ENCODE measurements at regions not wholly inside any gene's neighbourhood (a gene's known extent, or its start where the extent isn't known, plus 50 kb on each side); places are given as distances from the start of the nearest gene placed in this dataset.

- Histone ChIP-seq H3K27me3 (replicated peaks; ENCODE audit: insufficient read depth) (no peaks in the 10 kb centered on the region), H3K27ac (no peak overlapping the region), H3K9me3 (no peaks in the 10 kb centered on the region), H3K4me3 (no peak overlapping the region), H3K4me1 (replicated peaks) (peaks cover 12% of the 10 kb centered on the region), H3K36me3 (no peaks in the 10 kb centered on the region)
- intact Hi-C loops (cut with DNase I), result no loop called here
- WGBS, result 85% methylated on average over 1 of the region's 1 CpG
- no peak for DNase-seq (ENCODE audit: low spot score)
- TF ChIP-seq POLR2A (IDR thresholded peaks at IDR 0.05) (no peak), CTCF (IDR thresholded peaks at IDR 0.05) (no peak), POLR2AphosphoS5 (IDR thresholded peaks at IDR 0.05) (no peak)
Observed at GRCh38 chr1:5686195-5686594, 306.0 kb downstream of the NPHP4 start.

GRCh38 chr1:5685446-5686040, 306.7 kb downstream of the NPHP4 start:
- DNase-seq (ENCODE audit: low spot score), result no peak
- WGBS, result 28% methylated on average over 10 of the region's 10 CpGs
- Histone ChIP-seq H3K27ac (no peak overlapping the region), H3K36me3 (no peaks in the 10 kb centered on the region), H3K4me1 (replicated peaks) (peaks cover 12% of the 10 kb centered on the region), H3K4me3 (no peak overlapping the region), H3K9me3 (no peaks in the 10 kb centered on the region), H3K27me3 (replicated peaks; ENCODE audit: insufficient read depth) (no peaks in the 10 kb centered on the region)
- TF ChIP-seq POLR2A (IDR thresholded peaks at IDR 0.05) (no peak), CTCF (IDR thresholded peaks at IDR 0.05) (no peak), POLR2AphosphoS5 (IDR thresholded peaks at IDR 0.05) (no peak)
- intact Hi-C loops (cut with DNase I), result no loop called here

GRCh38 chr1:5684791-5685190, 307.4 kb downstream of the NPHP4 start:
- TF ChIP-seq POLR2A (IDR thresholded peaks at IDR 0.05) (no peak), POLR2AphosphoS5 (IDR thresholded peaks at IDR 0.05) (no peak), CTCF (IDR thresholded peaks at IDR 0.05) (no peak)
- no peak for DNase-seq (ENCODE audit: low spot score)
- Histone ChIP-seq H3K9me3 (no peaks in the 10 kb centered on the region), H3K27me3 (replicated peaks; ENCODE audit: insufficient read depth) (no peaks in the 10 kb centered on the region), H3K36me3 (no peaks in the 10 kb centered on the region), H3K4me3 (no peak overlapping the region), H3K4me1 (replicated peaks) (peaks cover 12% of the 10 kb centered on the region), H3K27ac (no peak overlapping the region)
- 91% methylated on average over 11 of the region's 11 CpGs for WGBS
- intact Hi-C loops (cut with DNase I), result no loop called here

- Histone ChIP-seq H3K4me3 (no peak overlapping the region), H3K9me3 (no peaks in the 10 kb centered on the region), H3K27me3 (replicated peaks; ENCODE audit: insufficient read depth) (no peaks in the 10 kb centered on the region), H3K36me3 (no peaks in the 10 kb centered on the region), H3K27ac (no peak overlapping the region), H3K4me1 (replicated peaks) (peaks cover 6% of the 10 kb centered on the region)
- DNase-seq (ENCODE audit: low spot score), result no peak
- TF ChIP-seq POLR2A (IDR thresholded peaks at IDR 0.05) (no peak), POLR2AphosphoS5 (IDR thresholded peaks at IDR 0.05) (no peak), CTCF (IDR thresholded peaks at IDR 0.05) (no peak)
- whole genome bisulfite sequencing, result 78% methylated on average over 2 of the region's 2 CpGs
- intact Hi-C loops (cut with DNase I), result no loop called here
Observed at GRCh38 chr1:5683446-5683845, 308.8 kb downstream of the NPHP4 start.

- TF ChIP-seq POLR2A (IDR thresholded peaks at IDR 0.05), result no peak
- TF ChIP-seq POLR2AphosphoS5 (IDR thresholded peaks at IDR 0.05), result no peak
- no peak for TF ChIP-seq CTCF (IDR thresholded peaks at IDR 0.05)
- no peak overlapping the region for H3K27ac ChIP-seq
- no peaks in the 10 kb centered on the region for H3K27me3 ChIP-seq (replicated peaks; ENCODE audit: insufficient read depth)
- no peaks in the 10 kb centered on the region for H3K36me3 ChIP-seq
- WGBS, result 49% methylated on average over 16 of the region's 16 CpGs
- no peaks in the 10 kb centered on the region for H3K9me3 ChIP-seq
- peaks cover 2% of the 10 kb centered on the region for H3K4me1 ChIP-seq (replicated peaks)
- H3K4me3 ChIP-seq, result no peak overlapping the region
- no peak for DNase-seq (ENCODE audit: low spot score)
- intact Hi-C loops (cut with DNase I), result no loop called here
Observed at GRCh38 chr1:5682626-5683225, 309.5 kb downstream of the NPHP4 start.

Data from prostate gland (tissue), 2 donors.